Chondrocyte (in vitro differentiated cells): ENCODE measurements at regions not wholly inside any gene's neighbourhood (a gene's known extent, or its start where the extent isn't known, plus 50 kb on each side); places are given as distances from the start of the nearest gene placed in this dataset.

Experiments
- DNase-seq: peaks from one replicate; pipeline ENCODE4 v3.0.0; 2021; ENCODE audit warnings: mixed read lengths, low spot score
- H3K27ac Mint-ChIP-seq: one replicate; pipeline ENCODE4 v1.8.0; 2021; ENCODE audit warnings: mild to moderate bottlenecking, moderate library complexity, mixed read lengths; ENCODE audit not compliant: unreplicated experiment
- H3K27me3 Mint-ChIP-seq: 2 replicates; pipeline ENCODE4 v1.8.0; 2021; ENCODE audit warnings: low read depth, mixed read lengths
- H3K36me3 Mint-ChIP-seq: 2 replicates; pipeline ENCODE4 v1.8.0; 2021; ENCODE audit warnings: low read depth, mixed read lengths
- H3K4me1 Mint-ChIP-seq: 2 replicates; pipeline ENCODE4 v1.8.0; 2021; ENCODE audit warnings: low read depth, mild to moderate bottlenecking, mixed read lengths
- H3K4me3 Mint-ChIP-seq: one replicate; pipeline ENCODE4 v1.8.0; 2021; ENCODE audit warnings: mild to moderate bottlenecking, moderate library complexity, mixed read lengths; ENCODE audit not compliant: unreplicated experiment
- H3K9me3 Mint-ChIP-seq: 2 replicates; pipeline ENCODE4 v1.8.0; 2021; ENCODE audit warnings: low read depth, mixed read lengths
- TF ChIP-seq, protein P1 (sequence below): fragments of 200-600 bp; sonication (generic); IDR thresholded peaks from 2 replicates; pipeline ENCODE4 v1.5.0; 2021; ENCODE audit warnings: antibody characterized with exemption, mild to moderate bottlenecking, moderate library complexity

- Mint-ChIP-seq H3K4me3 (no peak overlapping the region), H3K27me3 (no peaks in the 10 kb centered on the region), H3K9me3 (peaks cover 42% of the 10 kb centered on the region)
These were observed 126.0 kb upstream of the IRX2 start for GRCh38 chr5:2877522-2877921.

DNA sequence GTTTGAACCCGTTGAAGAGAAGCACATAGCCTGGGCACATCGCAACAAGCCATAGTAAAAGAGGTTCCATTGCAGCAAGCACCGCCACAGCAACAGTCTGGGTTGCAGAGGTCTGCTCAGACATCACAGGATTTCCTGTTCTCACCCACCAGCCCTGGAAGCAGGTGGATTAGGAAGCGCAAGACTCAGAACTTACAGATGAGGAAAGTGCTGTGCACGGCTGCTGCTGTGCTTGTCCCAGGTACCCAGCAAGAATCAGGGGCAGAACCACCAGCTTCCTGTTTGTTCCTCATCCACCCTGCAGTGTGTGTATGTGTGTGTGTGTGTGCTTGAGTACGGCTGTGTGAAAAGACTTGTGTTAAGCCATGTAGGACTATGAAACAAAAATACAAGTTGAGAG is 124.7 kb upstream of the IRX2 start:
- TF ChIP-seq, protein P1, sequence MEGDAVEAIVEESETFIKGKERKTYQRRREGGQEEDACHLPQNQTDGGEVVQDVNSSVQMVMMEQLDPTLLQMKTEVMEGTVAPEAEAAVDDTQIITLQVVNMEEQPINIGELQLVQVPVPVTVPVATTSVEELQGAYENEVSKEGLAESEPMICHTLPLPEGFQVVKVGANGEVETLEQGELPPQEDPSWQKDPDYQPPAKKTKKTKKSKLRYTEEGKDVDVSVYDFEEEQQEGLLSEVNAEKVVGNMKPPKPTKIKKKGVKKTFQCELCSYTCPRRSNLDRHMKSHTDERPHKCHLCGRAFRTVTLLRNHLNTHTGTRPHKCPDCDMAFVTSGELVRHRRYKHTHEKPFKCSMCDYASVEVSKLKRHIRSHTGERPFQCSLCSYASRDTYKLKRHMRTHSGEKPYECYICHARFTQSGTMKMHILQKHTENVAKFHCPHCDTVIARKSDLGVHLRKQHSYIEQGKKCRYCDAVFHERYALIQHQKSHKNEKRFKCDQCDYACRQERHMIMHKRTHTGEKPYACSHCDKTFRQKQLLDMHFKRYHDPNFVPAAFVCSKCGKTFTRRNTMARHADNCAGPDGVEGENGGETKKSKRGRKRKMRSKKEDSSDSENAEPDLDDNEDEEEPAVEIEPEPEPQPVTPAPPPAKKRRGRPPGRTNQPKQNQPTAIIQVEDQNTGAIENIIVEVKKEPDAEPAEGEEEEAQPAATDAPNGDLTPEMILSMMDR: no peak
- Mint-ChIP-seq H3K4me1 (no peaks in the 10 kb centered on the region), H3K27me3 (no peaks in the 10 kb centered on the region), H3K4me3 (no peak overlapping the region), H3K36me3 (peaks cover 2% of the 10 kb centered on the region), H3K27ac (no peak overlapping the region), H3K9me3 (peaks cover 36% of the 10 kb centered on the region)
- peak; percentile 13 for DNase-seq

More at GRCh38 chr5:2877522-2877921, 126.0 kb upstream of the IRX2 start:
- no peak overlapping the region for H3K27ac Mint-ChIP-seq
- H3K4me1 Mint-ChIP-seq: no peaks in the 10 kb centered on the region
- peaks cover 2% of the 10 kb centered on the region for H3K36me3 Mint-ChIP-seq
- peak; percentile 24 for DNase-seq
- TF ChIP-seq, protein P1: no peak

GRCh38 chr5:2874099-2874498 is 122.6 kb upstream of the IRX2 start:
- Mint-ChIP-seq H3K36me3 (no peaks in the 10 kb centered on the region), H3K27ac (no peak overlapping the region), H3K4me3 (no peak overlapping the region), H3K9me3 (peaks cover 22% of the 10 kb centered on the region), H3K4me1 (no peaks in the 10 kb centered on the region), H3K27me3 (no peaks in the 10 kb centered on the region)
- TF ChIP-seq, protein P1: no peak
- DNase-seq: no peak

DNA sequence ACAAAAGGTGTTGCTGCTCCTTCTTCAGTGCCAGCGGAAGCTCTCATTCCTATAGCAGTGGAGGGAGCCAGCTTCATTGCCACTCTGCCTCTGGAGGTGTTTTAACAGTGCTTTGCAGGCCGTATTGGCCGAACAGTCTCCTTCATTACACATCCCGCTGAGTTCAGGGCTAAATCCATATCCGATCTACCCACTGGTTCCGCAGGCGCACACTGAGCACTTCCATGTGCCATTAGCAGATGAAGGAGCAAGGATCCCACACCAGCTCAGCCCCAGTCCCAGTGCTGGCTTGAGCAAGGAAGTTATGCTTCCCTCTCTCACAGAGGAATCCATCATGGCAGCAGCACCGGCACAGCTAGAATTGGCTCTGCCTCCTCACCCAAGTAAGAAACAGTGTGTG is 121.2 kb upstream of the IRX2 start:
- Mint-ChIP-seq H3K9me3 (peaks cover 10% of the 10 kb centered on the region), H3K36me3 (no peaks in the 10 kb centered on the region), H3K4me1 (no peaks in the 10 kb centered on the region), H3K27ac (no peak overlapping the region), H3K4me3 (no peak overlapping the region), H3K27me3 (no peaks in the 10 kb centered on the region)
- DNase-seq: no peak
- TF ChIP-seq, protein P1: no peak

DNA sequence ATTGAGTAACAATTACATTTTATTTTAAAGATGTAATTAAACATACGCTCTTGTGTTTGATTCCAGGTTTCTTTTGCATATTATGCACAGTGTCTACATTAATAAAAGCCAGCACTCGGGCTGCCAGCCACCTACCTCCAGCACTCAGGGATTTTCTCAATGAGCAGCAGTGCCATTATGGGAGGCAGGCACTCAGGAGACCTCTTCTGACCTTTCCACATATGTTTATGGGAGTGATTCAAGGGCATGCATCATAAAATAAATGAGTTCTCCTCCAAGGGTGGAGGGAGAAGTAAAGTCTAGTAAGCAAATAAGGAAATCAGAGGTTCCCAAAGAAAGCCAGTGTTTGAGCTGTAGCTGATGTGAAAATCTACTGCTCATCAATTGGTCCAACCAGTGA is 119.8 kb upstream of the IRX2 start:
- H3K4me3 Mint-ChIP-seq: no peak overlapping the region
- H3K9me3 Mint-ChIP-seq: peaks cover 8% of the 10 kb centered on the region
- no peak for DNase-seq
- TF ChIP-seq, protein P1: no peak
- H3K4me1 Mint-ChIP-seq: no peaks in the 10 kb centered on the region
- H3K36me3 Mint-ChIP-seq: no peaks in the 10 kb centered on the region
- no peak overlapping the region for H3K27ac Mint-ChIP-seq
- no peaks in the 10 kb centered on the region for H3K27me3 Mint-ChIP-seq
